Spleen (tissue), 11 donors: ENCODE measurements at regions not wholly inside any gene's neighbourhood (a gene's known extent, or its start where the extent isn't known, plus 50 kb on each side); places are given as distances from the start of the nearest gene placed in this dataset.

Experiments used
- DNase-seq: peaks from one replicate; pipeline ENCODE4 v3.0.0-alpha.2; 2020
- H3K27ac ChIP-seq, 8 donors: fragments of 200-600 bp; sonication (generic) in 7 of 8; 1 replicate in 4 of 8; 2 replicates in 4 of 8; pipeline versions ENCODE4 v1.5.0 to v1.8.0; 2016 to 2021; ENCODE audit warnings: inconsistent platforms in 4 of 8, mild to moderate bottlenecking in 4 of 8, moderate library complexity in 1 of 8
- H3K27me3 ChIP-seq, 7 donors: fragments of 200-600 bp; sonication (generic) in 6 of 7; replicated peaks in 1 of 7; 1 replicate in 4 of 7; 2 replicates in 3 of 7; pipeline versions ENCODE4 v1.5.0 to v1.8.0; 2016 to 2021; ENCODE audit warnings: inconsistent platforms in 3 of 7, mild to moderate bottlenecking in 1 of 7
- H3K36me3 ChIP-seq, 6 donors: fragments of 200-600 bp; sonication (generic) in 5 of 6; 1 replicate in 4 of 6; 2 replicates in 2 of 6; pipeline versions ENCODE4 v1.5.0 to v1.8.0; 2016 to 2021; ENCODE audit warnings: inconsistent platforms in 2 of 6
- H3K4me1 ChIP-seq, 6 donors: fragments of 200-600 bp; sonication (generic) in 5 of 6; 1 replicate in 3 of 6; 2 replicates in 3 of 6; pipeline versions ENCODE4 v1.5.0 to v1.8.0; 2016 to 2021; ENCODE audit warnings: inconsistent platforms in 3 of 6
- H3K4me3 ChIP-seq, 8 donors: fragments of 200-600 bp; sonication (generic) in 7 of 8; 1 replicate in 4 of 8; 2 replicates in 4 of 8; pipeline versions ENCODE4 v1.5.0 to v1.8.0; 2016 to 2021; ENCODE audit warnings: inconsistent platforms in 4 of 8, mild to moderate bottlenecking in 4 of 8, moderate library complexity in 2 of 8
- H3K9me3 ChIP-seq, 8 donors: fragments of 200-600 bp; sonication (generic) in 7 of 8; 1 replicate in 4 of 8; 2 replicates in 4 of 8; pipeline versions ENCODE4 v1.5.0 to v1.8.0; 2016 to 2021; ENCODE audit warnings: inconsistent platforms in 4 of 8
- CTCF ChIP-seq, 11 experiments: fragments of 200-600 bp in 7 of 11; fragments of 450-650 bp in 4 of 11; sonication (generic) in 4 of 11; IDR thresholded peaks in 8 of 11; conservative IDR thresholded peaks in 3 of 11; 1 replicate in 7 of 11; 2 replicates in 4 of 11; pipeline versions ENCODE4 v1.4.0 to v1.8.0; 2016 to 2021; ENCODE audit warnings: antibody characterized with exemption in 11 of 11, inconsistent platforms in 4 of 11, mild to moderate bottlenecking in 1 of 11
- POLR2A ChIP-seq, 3 donors: fragments of 450-650 bp; IDR thresholded peaks; one replicate each; pipeline ENCODE4 v1.5.1; 2017; ENCODE audit warnings: antibody characterized with exemption in 3 of 3, mild to moderate bottlenecking in 1 of 3
- POLR2AphosphoS5 ChIP-seq, 3 donors: sonication (generic); formaldehyde crosslinking; IDR thresholded peaks; one replicate each; pipeline ENCODE4 v1.5.1; 2017; ENCODE audit warnings: antibody characterized with exemption in 3 of 3
- WGBS, 5 donors: extraction: QIAGEN DNeasy Blood & Tissue Kit in 3 of 5; methylation state at CpG; one replicate each; pipeline versions ENCODE4 v1.1.5 to v1.1.7; 2013 to 2018; 5-methylcytosine and 5-hydroxymethylcytosine counted together
- intact Hi-C: fragments of 100-400 bp; cut with DNase I; formaldehyde crosslinking; loops from one replicate; pipeline ENCODE4 v1.15.0; 2023; ENCODE audit warnings: low total_unique reads
- donor health status: healthy with polysubstance abuse.
- donor health status: DM: no; HTN: no; CAD: no; lungs with moderate emphysema.
- donor health status: DM: no; HTN: no; CAD: no.
- donor health status: Bipolar disorder and iron deficiency.
- donor health status: healthy.
- donor health status: DM: no; HTN: no; CAD: no.
- donor health status: DM: yes; HTN: yes; CAD: no.

- no peak overlapping the region for H3K4me3 ChIP-seq
- H3K4me1 ChIP-seq, result peaks cover 0 to 21% (median 7%) of the 10 kb centered on the region in 6 donors
- no peaks in the 10 kb centered on the region for H3K9me3 ChIP-seq
- no peaks in the 10 kb centered on the region for H3K36me3 ChIP-seq
- 46 to 64% (median 58%) methylated on average over 4 of the region's 4 CpGs for WGBS, 5 donors
- intact Hi-C loops, result no loop called here
- TF ChIP-seq CTCF (IDR thresholded peaks at IDR 0.05 in 8 of 11, conservative IDR thresholded peaks at IDR 0.05 in 3 of 11), result no peak
- no peak for TF ChIP-seq POLR2AphosphoS5 (IDR thresholded peaks at IDR 0.05)
- no peak for TF ChIP-seq POLR2A (IDR thresholded peaks at IDR 0.05)
- no peaks in the 10 kb centered on the region for H3K27me3 ChIP-seq
- H3K27ac ChIP-seq, result peak overlapping the region in 7 of 8 donors; percentile 22 to 72 (median 59)
- DNase-seq, result no peak
Measured at GRCh38 chr7:116340201-116340847, 130.0 kb downstream of the TES start.

GRCh38 chr7:116340943-116341907 lies 130.9 kb downstream of the TES start:
- DNase-seq, result no peak
- Histone ChIP-seq H3K9me3 (no peaks in the 10 kb centered on the region), H3K4me3 (no peak overlapping the region), H3K27me3 (no peaks in the 10 kb centered on the region), H3K36me3 (no peaks in the 10 kb centered on the region), H3K27ac (peak overlapping the region in 5 of 8 donors; percentile 22 to 72 (median 60)), H3K4me1 (peaks cover 0 to 21% (median 7%) of the 10 kb centered on the region in 6 donors)
- WGBS, 5 donors, result 64 to 78% (median 67%) methylated on average over 9 of the region's 9 CpGs
- TF ChIP-seq CTCF (IDR thresholded peaks at IDR 0.05 in 8 of 11, conservative IDR thresholded peaks at IDR 0.05 in 3 of 11) (no peak), POLR2A (IDR thresholded peaks at IDR 0.05) (no peak), POLR2AphosphoS5 (IDR thresholded peaks at IDR 0.05) (no peak)
- intact Hi-C loops, result no loop called here

- Histone ChIP-seq H3K27ac (no peak overlapping the region), H3K36me3 (no peaks in the 10 kb centered on the region), H3K4me3 (no peak overlapping the region), H3K27me3 (no peaks in the 10 kb centered on the region), H3K4me1 (peaks cover 0 to 21% (median 7%) of the 10 kb centered on the region in 6 donors), H3K9me3 (peaks cover 0 to under 1% (median 0%) of the 10 kb centered on the region in 8 donors)
- no peak for DNase-seq
- intact Hi-C loops, result no loop called here
- TF ChIP-seq CTCF (IDR thresholded peaks at IDR 0.05 in 8 of 11, conservative IDR thresholded peaks at IDR 0.05 in 3 of 11) (no peak), POLR2A (IDR thresholded peaks at IDR 0.05) (no peak), POLR2AphosphoS5 (IDR thresholded peaks at IDR 0.05) (no peak)
Measured at GRCh38 chr7:116342125-116342524, 131.8 kb downstream of the TES start.
